ENCODE measurements at regions not wholly inside any gene's neighbourhood (a gene's known extent, or its start where the extent isn't known, plus 50 kb on each side); places are given as distances from the start of the nearest gene placed in this dataset.

DNA sequence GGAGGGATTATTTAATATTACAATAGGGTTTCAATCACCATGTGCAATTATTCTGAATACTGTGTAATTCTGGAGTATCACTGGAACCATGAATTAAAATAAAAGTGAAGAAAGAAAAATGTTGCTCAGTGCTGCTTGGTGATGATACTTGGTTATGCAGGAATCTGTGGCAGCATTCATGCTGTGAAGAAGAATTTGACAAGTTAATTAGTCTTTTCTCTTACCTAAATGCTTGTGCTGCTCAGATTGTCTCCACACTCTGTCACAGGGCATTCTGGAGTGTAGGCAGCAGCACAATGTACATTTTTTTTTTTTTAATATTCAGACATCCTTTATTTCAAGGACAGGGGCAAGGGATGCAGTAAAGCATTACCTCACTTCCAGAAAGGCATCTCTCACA, 749.3 kb upstream of the CADM2 start:
- no peaks in the 10 kb centered on the region for H3K36me3 ChIP-seq (ENCODE audit: control insufficient read depth, insufficient read depth, low read length)
- H3K27me3 ChIP-seq (ENCODE audit: control insufficient read depth, insufficient read depth, low read length): no peaks in the 10 kb centered on the region
- no peak overlapping the region for H3K4me3 ChIP-seq (ENCODE audit: low read depth, low read length)
- H3K9me3 ChIP-seq (ENCODE audit: control insufficient read depth, insufficient read depth, low read depth, low read length): 0 out of 2 replicates have a peak, but pooled peaks cover 6% of the 10 kb centered on the region
- H3K27ac ChIP-seq (ENCODE audit: low read depth, low read length): no peak overlapping the region
- peaks cover 8% of the 10 kb centered on the region for H3K4me1 ChIP-seq (ENCODE audit: control insufficient read depth, insufficient read depth, low read length)
- H3K9ac ChIP-seq (ENCODE audit: low read length): no peak overlapping the region

DNA sequence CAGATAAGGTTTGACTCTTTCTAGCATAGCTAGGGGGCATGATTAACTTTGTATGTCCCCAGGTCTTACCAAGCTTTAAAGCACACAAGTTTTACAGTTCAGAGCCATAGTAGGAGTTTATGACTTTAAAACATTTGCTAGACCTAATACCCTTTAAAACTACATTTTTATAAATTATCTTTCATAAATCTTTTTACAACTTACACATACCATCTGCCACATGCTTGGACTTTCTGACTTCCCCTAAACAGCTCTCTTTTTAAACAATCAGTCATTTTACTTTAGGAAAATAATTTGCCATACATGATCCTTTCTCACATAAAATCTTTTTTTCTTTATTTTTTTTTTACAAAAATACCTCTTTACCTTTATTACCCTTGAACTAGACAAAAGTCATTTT, 735.3 kb upstream of the CADM2 start:
- H3K27me3 ChIP-seq (ENCODE audit: control insufficient read depth, insufficient read depth, low read length): no peaks in the 10 kb centered on the region
- H3K4me1 ChIP-seq (ENCODE audit: control insufficient read depth, insufficient read depth, low read length): no peaks in the 10 kb centered on the region
- no peaks in the 10 kb centered on the region for H3K36me3 ChIP-seq (ENCODE audit: control insufficient read depth, insufficient read depth, low read length)
- H3K9me3 ChIP-seq (ENCODE audit: control insufficient read depth, insufficient read depth, low read depth, low read length): peaks cover 74% of the 10 kb centered on the region
- H3K27ac ChIP-seq (ENCODE audit: low read depth, low read length): no peak overlapping the region
- H3K9ac ChIP-seq (ENCODE audit: low read length): no peak overlapping the region
- H3K4me3 ChIP-seq (ENCODE audit: low read depth, low read length): no peak overlapping the region

DNA sequence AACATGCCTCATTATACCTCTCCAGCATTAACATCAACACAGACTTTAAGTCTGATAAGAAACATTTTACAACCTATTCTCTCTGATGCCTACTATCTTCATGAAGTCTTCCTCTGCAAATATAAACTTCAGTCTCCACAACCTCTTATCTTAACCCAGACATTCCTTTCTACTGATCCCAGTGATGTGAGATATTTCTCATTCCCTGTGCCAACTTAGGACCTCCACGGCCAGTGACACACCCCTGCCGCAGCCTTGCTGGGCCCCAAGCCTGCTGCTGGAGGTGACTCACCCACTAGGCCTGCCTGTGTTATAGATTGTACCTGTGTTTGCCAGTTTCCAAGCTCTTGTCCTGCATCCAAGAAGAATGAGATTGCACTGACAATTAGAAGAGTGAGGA, 734.5 kb upstream of the CADM2 start:
- Histone ChIP-seq H3K4me1 (ENCODE audit: control insufficient read depth, insufficient read depth, low read length) (no peaks in the 10 kb centered on the region), H3K4me3 (ENCODE audit: low read depth, low read length) (no peak overlapping the region), H3K27ac (ENCODE audit: low read depth, low read length) (no peak overlapping the region), H3K9ac (ENCODE audit: low read length) (no peak overlapping the region), H3K36me3 (ENCODE audit: control insufficient read depth, insufficient read depth, low read length) (no peaks in the 10 kb centered on the region), H3K27me3 (ENCODE audit: control insufficient read depth, insufficient read depth, low read length) (no peaks in the 10 kb centered on the region), H3K9me3 (ENCODE audit: control insufficient read depth, insufficient read depth, low read depth, low read length) (peaks cover 72% of the 10 kb centered on the region)

DNA sequence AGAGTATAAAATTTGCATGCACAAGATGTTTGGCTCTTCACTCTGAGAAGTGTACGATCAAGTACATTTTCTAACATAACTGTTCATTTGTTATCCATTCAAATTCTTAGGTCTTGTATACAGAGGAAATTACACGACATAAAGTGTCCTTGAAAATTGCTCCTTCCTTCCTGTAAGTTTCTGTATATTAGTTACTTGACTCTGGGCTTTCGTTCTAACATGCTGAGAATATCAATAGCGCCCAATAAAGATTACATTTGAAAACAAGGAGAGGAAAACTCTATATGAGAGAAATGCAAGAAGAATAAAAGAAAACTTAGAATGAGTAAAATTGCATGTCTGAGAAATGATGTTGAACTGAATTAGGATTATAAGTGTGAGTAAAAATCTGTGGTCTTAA, 722.5 kb upstream of the CADM2 start:
- Histone ChIP-seq H3K27ac (ENCODE audit: low read depth, low read length) (no peak overlapping the region), H3K4me3 (ENCODE audit: low read depth, low read length) (no peak overlapping the region), H3K4me1 (ENCODE audit: control insufficient read depth, insufficient read depth, low read length) (no peaks in the 10 kb centered on the region), H3K27me3 (ENCODE audit: control insufficient read depth, insufficient read depth, low read length) (no peaks in the 10 kb centered on the region), H3K9ac (ENCODE audit: low read length) (no peak overlapping the region), H3K36me3 (ENCODE audit: control insufficient read depth, insufficient read depth, low read length) (no peaks in the 10 kb centered on the region), H3K9me3 (ENCODE audit: control insufficient read depth, insufficient read depth, low read depth, low read length) (peaks cover 6% of the 10 kb centered on the region; the same call in 1 of the 2 replicates)

DNA sequence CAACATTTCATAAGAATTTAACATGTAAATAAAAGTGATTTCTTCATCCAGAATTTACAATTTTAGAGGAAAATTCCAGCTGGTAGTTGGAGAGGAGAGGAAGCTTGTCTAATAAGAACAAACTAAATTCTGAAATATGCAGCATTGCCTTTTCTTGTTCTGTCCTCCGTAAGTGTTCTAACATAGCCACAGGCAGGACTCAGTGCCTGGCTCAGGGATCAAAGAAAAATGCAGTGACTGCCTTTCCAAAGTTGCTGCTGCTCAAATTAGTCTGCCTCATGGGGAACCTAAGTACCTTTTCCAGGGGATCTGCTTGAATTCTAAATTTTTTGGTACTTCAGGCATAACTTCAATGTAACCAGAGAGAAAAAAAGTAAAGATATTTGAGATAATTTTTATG, 713.0 kb upstream of the CADM2 start:
- H3K9me3 ChIP-seq (ENCODE audit: control insufficient read depth, insufficient read depth, low read depth, low read length): no peaks in the 10 kb centered on the region
- no peaks in the 10 kb centered on the region for H3K36me3 ChIP-seq (ENCODE audit: control insufficient read depth, insufficient read depth, low read length)
- H3K4me1 ChIP-seq (ENCODE audit: control insufficient read depth, insufficient read depth, low read length): no peaks in the 10 kb centered on the region
- H3K9ac ChIP-seq (ENCODE audit: low read length): no peak overlapping the region
- H3K27me3 ChIP-seq (ENCODE audit: control insufficient read depth, insufficient read depth, low read length): no peaks in the 10 kb centered on the region
- H3K4me3 ChIP-seq (ENCODE audit: low read depth, low read length): no peak overlapping the region
- no peak overlapping the region for H3K27ac ChIP-seq (ENCODE audit: low read depth, low read length)

DNA sequence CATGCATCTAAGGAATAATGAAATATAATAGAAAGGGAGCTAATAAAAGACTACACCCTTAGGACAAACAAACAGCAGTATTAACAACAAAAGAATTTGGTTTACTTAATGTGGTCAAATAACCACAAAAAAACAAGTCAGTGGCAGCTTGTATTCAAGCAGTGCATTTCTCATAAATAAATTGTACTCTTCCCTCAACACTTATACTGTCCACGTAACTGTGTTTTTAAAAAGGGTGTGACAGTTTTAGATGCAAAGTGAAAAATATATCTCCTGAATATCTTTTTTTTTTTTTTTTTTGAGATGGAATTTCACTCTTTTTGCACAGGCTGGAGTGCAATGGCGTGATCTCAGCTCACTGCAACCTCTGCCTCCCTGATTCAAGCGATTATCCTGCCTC, 698.2 kb upstream of the CADM2 start:
- Histone ChIP-seq H3K27ac (ENCODE audit: low read depth, low read length) (no peak overlapping the region), H3K4me1 (ENCODE audit: control insufficient read depth, insufficient read depth, low read length) (no peaks in the 10 kb centered on the region), H3K36me3 (ENCODE audit: control insufficient read depth, insufficient read depth, low read length) (no peaks in the 10 kb centered on the region), H3K27me3 (ENCODE audit: control insufficient read depth, insufficient read depth, low read length) (no peaks in the 10 kb centered on the region), H3K9ac (ENCODE audit: low read length) (no peak overlapping the region), H3K9me3 (ENCODE audit: control insufficient read depth, insufficient read depth, low read depth, low read length) (no peaks in the 10 kb centered on the region), H3K4me3 (ENCODE audit: low read depth, low read length) (no peak overlapping the region)

DNA sequence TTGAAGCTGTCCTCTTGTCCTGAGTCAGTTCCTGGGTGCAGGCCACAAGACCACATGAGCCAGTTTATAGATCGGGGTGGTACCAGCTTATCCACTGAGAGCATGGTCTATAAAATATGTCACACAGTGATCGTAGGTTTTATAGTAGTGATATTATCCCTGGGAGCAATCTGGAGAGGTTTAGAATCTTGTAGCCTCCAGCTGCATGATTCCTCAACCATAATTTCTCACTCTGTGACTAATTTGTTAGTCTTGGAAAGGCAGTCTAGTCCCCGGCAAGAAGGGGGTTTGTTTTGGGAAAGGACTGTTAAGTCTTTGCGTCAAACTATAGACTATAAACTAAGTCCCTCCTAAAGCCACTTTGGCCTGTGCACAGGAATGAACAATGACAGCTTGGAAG, 693.0 kb upstream of the CADM2 start:
- Histone ChIP-seq H3K9ac (ENCODE audit: low read length) (no peak overlapping the region), H3K9me3 (ENCODE audit: control insufficient read depth, insufficient read depth, low read depth, low read length) (no peaks in the 10 kb centered on the region), H3K4me1 (ENCODE audit: control insufficient read depth, insufficient read depth, low read length) (no peaks in the 10 kb centered on the region), H3K27ac (ENCODE audit: low read depth, low read length) (no peak overlapping the region), H3K4me3 (ENCODE audit: low read depth, low read length) (no peak overlapping the region), H3K36me3 (ENCODE audit: control insufficient read depth, insufficient read depth, low read length) (no peaks in the 10 kb centered on the region), H3K27me3 (ENCODE audit: control insufficient read depth, insufficient read depth, low read length) (no peaks in the 10 kb centered on the region)

DNA sequence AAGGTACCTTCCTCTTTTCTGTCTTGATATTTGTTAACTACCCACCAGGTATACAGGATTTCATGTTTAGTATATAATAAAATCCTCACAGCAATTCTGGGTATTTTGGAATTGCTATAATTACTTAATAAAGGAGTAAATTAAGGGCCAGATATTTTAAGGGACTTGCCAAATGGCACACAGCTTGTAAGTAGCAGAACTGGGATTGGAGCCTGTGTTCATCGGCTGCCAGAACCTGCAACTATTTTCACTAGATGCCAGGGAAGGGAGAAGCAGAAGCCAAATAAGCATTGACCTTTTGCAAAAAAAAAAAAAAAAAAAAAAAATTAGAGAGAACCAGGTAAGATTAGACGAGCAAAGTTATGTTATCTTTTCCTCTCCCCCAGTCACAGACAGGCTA, 683.3 kb upstream of the CADM2 start:
- no peaks in the 10 kb centered on the region for H3K9me3 ChIP-seq (ENCODE audit: control insufficient read depth, insufficient read depth, low read depth, low read length)
- no peaks in the 10 kb centered on the region for H3K36me3 ChIP-seq (ENCODE audit: control insufficient read depth, insufficient read depth, low read length)

DNA sequence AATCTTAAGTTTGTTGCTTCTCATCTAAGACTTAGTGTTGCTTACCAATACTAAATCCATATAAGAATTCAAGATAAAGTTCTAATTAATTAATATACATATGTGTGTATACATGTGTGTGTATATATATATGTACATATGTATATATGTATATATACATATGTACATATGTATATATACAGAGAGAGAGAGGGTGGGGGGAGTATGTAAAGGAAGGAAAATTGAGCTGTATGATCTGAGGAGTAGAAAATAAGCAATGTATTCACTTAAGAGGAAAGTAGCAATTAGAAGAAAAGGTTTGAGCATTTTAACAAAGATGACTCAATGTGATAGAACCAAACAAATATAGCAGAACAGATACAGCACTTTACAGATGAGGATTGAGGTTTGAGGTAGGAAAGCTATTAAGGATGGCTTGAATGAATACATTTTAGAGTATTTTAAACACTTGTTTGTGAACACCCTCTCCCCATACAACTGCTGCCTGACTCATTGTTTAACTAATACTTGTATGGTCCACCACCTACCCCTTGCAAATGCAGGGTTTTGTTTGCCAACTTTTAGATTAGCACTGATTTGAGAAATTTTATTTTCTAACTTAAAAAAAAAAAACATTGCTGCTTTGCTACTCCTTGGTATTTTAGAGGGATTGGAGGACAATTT, 681.1 kb upstream of the CADM2 start:
- no peaks in the 10 kb centered on the region for H3K27me3 ChIP-seq (ENCODE audit: control insufficient read depth, insufficient read depth, low read length)
- H3K9me3 ChIP-seq (ENCODE audit: control insufficient read depth, insufficient read depth, low read depth, low read length): no peaks in the 10 kb centered on the region
- no peak overlapping the region for H3K4me3 ChIP-seq (ENCODE audit: low read depth, low read length)
- no peaks in the 10 kb centered on the region for H3K36me3 ChIP-seq (ENCODE audit: control insufficient read depth, insufficient read depth, low read length)
- H3K4me1 ChIP-seq (ENCODE audit: control insufficient read depth, insufficient read depth, low read length): no peaks in the 10 kb centered on the region
- no peak overlapping the region for H3K9ac ChIP-seq (ENCODE audit: low read length)
- no peak overlapping the region for H3K27ac ChIP-seq (ENCODE audit: low read depth, low read length)

More for the DNA sequence above, 683.3 kb upstream of the CADM2 start:
- H3K4me3 ChIP-seq (ENCODE audit: low read depth, low read length): no peak overlapping the region
- no peaks in the 10 kb centered on the region for H3K27me3 ChIP-seq (ENCODE audit: control insufficient read depth, insufficient read depth, low read length)
- no peak overlapping the region for H3K27ac ChIP-seq (ENCODE audit: low read depth, low read length)
- no peaks in the 10 kb centered on the region for H3K4me1 ChIP-seq (ENCODE audit: control insufficient read depth, insufficient read depth, low read length)
- no peak overlapping the region for H3K9ac ChIP-seq (ENCODE audit: low read length)

DNA sequence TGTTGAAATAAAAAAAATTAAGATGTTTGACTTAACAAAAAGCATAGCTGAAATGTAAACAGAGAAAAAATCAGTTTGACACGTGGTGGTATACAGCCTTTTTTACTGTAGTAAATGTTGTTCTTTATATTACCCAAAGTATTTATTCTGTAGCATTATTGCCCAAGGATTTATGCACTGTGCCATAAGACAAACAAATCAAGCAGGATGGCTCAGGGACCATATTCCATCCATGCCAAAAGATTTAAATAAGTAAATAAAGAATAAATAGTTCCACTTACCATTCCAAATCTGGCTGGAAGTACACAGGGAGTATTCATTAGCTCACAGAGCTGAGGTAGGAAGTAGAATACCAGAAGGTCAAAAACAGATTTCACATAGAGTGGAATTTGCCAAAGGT, 666.7 kb upstream of the CADM2 start:
- Histone ChIP-seq H3K4me3 (ENCODE audit: low read depth, low read length) (no peak overlapping the region), H3K27me3 (ENCODE audit: control insufficient read depth, insufficient read depth, low read length) (no peaks in the 10 kb centered on the region), H3K9me3 (ENCODE audit: control insufficient read depth, insufficient read depth, low read depth, low read length) (no peaks in the 10 kb centered on the region), H3K36me3 (ENCODE audit: control insufficient read depth, insufficient read depth, low read length) (no peaks in the 10 kb centered on the region), H3K27ac (ENCODE audit: low read depth, low read length) (no peak overlapping the region), H3K9ac (ENCODE audit: low read length) (no peak overlapping the region), H3K4me1 (ENCODE audit: control insufficient read depth, insufficient read depth, low read length) (no peaks in the 10 kb centered on the region)

DNA sequence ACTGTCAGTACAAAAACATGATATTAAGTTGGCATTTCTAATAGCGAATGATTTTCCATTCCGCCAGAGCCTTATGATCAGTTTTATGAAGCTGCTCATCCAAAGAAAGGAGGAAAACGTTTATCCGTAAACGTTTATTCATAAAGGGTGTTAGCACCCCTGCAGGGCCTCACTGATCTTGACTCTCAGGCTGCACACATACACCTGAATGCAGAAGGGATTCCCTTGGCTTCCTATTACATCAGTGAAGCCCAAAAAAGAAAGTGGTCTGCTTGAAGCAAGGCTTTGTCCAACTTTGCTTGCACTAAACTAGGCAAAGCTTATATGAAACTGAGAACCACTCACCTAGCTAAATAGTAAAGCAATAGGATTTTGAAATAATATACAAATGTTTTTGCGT, 659.5 kb upstream of the CADM2 start:
- no peak overlapping the region for H3K9ac ChIP-seq (ENCODE audit: low read length)
- H3K9me3 ChIP-seq (ENCODE audit: control insufficient read depth, insufficient read depth, low read depth, low read length): no peaks in the 10 kb centered on the region
- H3K36me3 ChIP-seq (ENCODE audit: control insufficient read depth, insufficient read depth, low read length): no peaks in the 10 kb centered on the region
- H3K27me3 ChIP-seq (ENCODE audit: control insufficient read depth, insufficient read depth, low read length): no peaks in the 10 kb centered on the region
- H3K4me1 ChIP-seq (ENCODE audit: control insufficient read depth, insufficient read depth, low read length): no peaks in the 10 kb centered on the region
- H3K4me3 ChIP-seq (ENCODE audit: low read depth, low read length): no peak overlapping the region
- H3K27ac ChIP-seq (ENCODE audit: low read depth, low read length): no peak overlapping the region

DNA sequence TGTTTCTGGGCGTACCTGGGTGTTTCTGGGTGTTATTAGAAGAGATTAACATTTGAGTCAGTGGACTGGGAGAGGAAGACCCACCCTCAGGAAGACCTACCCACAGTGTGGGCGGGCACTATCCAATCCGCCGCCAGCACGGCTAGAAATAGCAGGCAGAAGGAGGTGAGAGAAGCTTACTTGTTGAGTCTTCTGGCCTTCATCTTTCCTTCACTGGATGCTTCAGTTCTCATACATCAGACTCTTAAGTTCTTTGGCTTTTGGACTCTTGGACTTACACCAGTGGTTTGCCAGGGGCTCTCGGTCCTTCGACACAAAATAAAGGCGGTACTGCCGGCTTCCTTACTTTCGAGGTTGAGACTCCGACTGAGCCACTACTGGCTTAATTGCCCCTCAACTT, 654.6 kb upstream of the CADM2 start:
- no peaks in the 10 kb centered on the region for H3K9me3 ChIP-seq (ENCODE audit: control insufficient read depth, insufficient read depth, low read depth, low read length)
- no peak overlapping the region for H3K9ac ChIP-seq (ENCODE audit: low read length)
- H3K27ac ChIP-seq (ENCODE audit: low read depth, low read length): no peak overlapping the region
- H3K4me3 ChIP-seq (ENCODE audit: low read depth, low read length): no peak overlapping the region
- no peaks in the 10 kb centered on the region for H3K36me3 ChIP-seq (ENCODE audit: control insufficient read depth, insufficient read depth, low read length)
- H3K4me1 ChIP-seq (ENCODE audit: control insufficient read depth, insufficient read depth, low read length): no peaks in the 10 kb centered on the region
- H3K27me3 ChIP-seq (ENCODE audit: control insufficient read depth, insufficient read depth, low read length): no peaks in the 10 kb centered on the region

All from HUES6 (cell line).